ENCODE measurements at regions not wholly inside any gene's neighbourhood (a gene's known extent, or its start where the extent isn't known, plus 50 kb on each side); places are given as distances from the start of the nearest gene placed in this dataset.

GRCh38 chr22:47250995-47251765 lies 488.7 kb downstream of the TBC1D22A start:
- H3K4me1 ChIP-seq (ENCODE audit: low read depth), result no peaks in the 10 kb centered on the region
- H3K36me3 ChIP-seq, result no peaks in the 10 kb centered on the region
- TF ChIP-seq CTCF (IDR thresholded peaks at IDR 0.05; ENCODE audit: low read depth, low read length), result no peak
- no peak overlapping the region for H3K4me3 ChIP-seq
- peaks cover 3% of the 10 kb centered on the region for H3K9me3 ChIP-seq (ENCODE audit: low read depth)
- no peaks in the 10 kb centered on the region for H3K27me3 ChIP-seq
- no peak overlapping the region for H3K27ac ChIP-seq
- DNase-seq (ENCODE audit: low read depth in 1 of 2, low spot score in 1 of 2), result no peak

GRCh38 chr22:47249370-47249928 lies 487.0 kb downstream of the TBC1D22A start:
- Histone ChIP-seq H3K27ac (no peak overlapping the region), H3K4me1 (ENCODE audit: low read depth) (no peaks in the 10 kb centered on the region), H3K4me3 (no peak overlapping the region), H3K9me3 (ENCODE audit: low read depth) (no peaks in the 10 kb centered on the region), H3K36me3 (no peaks in the 10 kb centered on the region), H3K27me3 (no peaks in the 10 kb centered on the region)
- TF ChIP-seq CTCF (IDR thresholded peaks at IDR 0.05; ENCODE audit: low read depth, low read length), result no peak
- no peak for DNase-seq (ENCODE audit: low read depth in 1 of 2, low spot score in 1 of 2)

- H3K27ac ChIP-seq, result no peak overlapping the region
- no peaks in the 10 kb centered on the region for H3K27me3 ChIP-seq
- H3K4me1 ChIP-seq (ENCODE audit: low read depth), result no peaks in the 10 kb centered on the region
- no peak overlapping the region for H3K4me3 ChIP-seq
- no peak for DNase-seq (ENCODE audit: low read depth in 1 of 2, low spot score in 1 of 2)
- no peaks in the 10 kb centered on the region for H3K9me3 ChIP-seq (ENCODE audit: low read depth)
- no peak for TF ChIP-seq CTCF (IDR thresholded peaks at IDR 0.05; ENCODE audit: low read depth, low read length)
- no peaks in the 10 kb centered on the region for H3K36me3 ChIP-seq
Observed at GRCh38 chr22:47248925-47249324, 486.5 kb downstream of the TBC1D22A start.

GRCh38 chr22:47247579-47248240 lies 485.3 kb downstream of the TBC1D22A start:
- no peaks in the 10 kb centered on the region for H3K4me1 ChIP-seq (ENCODE audit: low read depth)
- no peak for TF ChIP-seq CTCF (IDR thresholded peaks at IDR 0.05; ENCODE audit: low read depth, low read length)
- H3K4me3 ChIP-seq, result no peak overlapping the region
- no peak overlapping the region for H3K27ac ChIP-seq
- H3K27me3 ChIP-seq, result no peaks in the 10 kb centered on the region
- H3K9me3 ChIP-seq (ENCODE audit: low read depth), result no peaks in the 10 kb centered on the region
- no peaks in the 10 kb centered on the region for H3K36me3 ChIP-seq
- DNase-seq (ENCODE audit: low read depth in 1 of 2, low spot score in 1 of 2), result no peak

GRCh38 chr22:47245786-47246185 lies 483.3 kb downstream of the TBC1D22A start:
- Histone ChIP-seq H3K4me3 (no peak overlapping the region), H3K27me3 (no peaks in the 10 kb centered on the region), H3K27ac (no peak overlapping the region), H3K36me3 (no peaks in the 10 kb centered on the region), H3K9me3 (ENCODE audit: low read depth) (peaks cover 2% of the 10 kb centered on the region), H3K4me1 (ENCODE audit: low read depth) (no peaks in the 10 kb centered on the region)
- DNase-seq (ENCODE audit: low read depth in 1 of 2, low spot score in 1 of 2), result no peak
- no peak for TF ChIP-seq CTCF (IDR thresholded peaks at IDR 0.05; ENCODE audit: low read depth, low read length)
